NCI-H1105 treated with DMSO at 0.1 percent for 48 hours (cell line): ENCODE measurements at regions not wholly inside any gene's neighbourhood (a gene's known extent, or its start where the extent isn't known, plus 50 kb on each side); places are given as distances from the start of the nearest gene placed in this dataset.

ENCODE experiments used
- DNase-seq: peaks from one replicate; lab custom pipeline; 2025; lab: John Stamatoyannopoulos, UW

GRCh38 chr16:79370736-79371135 lies 229.8 kb downstream of the MAF start:
- DNase-seq = no peak

- no peak for DNase-seq
Measured at GRCh38 chr16:79369796-79370195, 230.7 kb downstream of the MAF start.

- DNase-seq = no peak
Measured at GRCh38 chr16:79367822-79368221, 232.7 kb downstream of the MAF start.

GRCh38 chr16:79366635-79367034 lies 233.9 kb downstream of the MAF start:
- no peak for DNase-seq

GRCh38 chr16:79365702-79366101 lies 234.8 kb downstream of the MAF start:
- DNase-seq = no peak

- DNase-seq = no peak
Measured at GRCh38 chr16:79363484-79363883, 237.1 kb downstream of the MAF start.

- no peak for DNase-seq
Measured at GRCh38 chr16:79363035-79363434, 237.5 kb downstream of the MAF start.

GRCh38 chr16:79362300-79362970 lies 238.1 kb downstream of the MAF start:
- DNase-seq = no peak

- no peak for DNase-seq
Measured at GRCh38 chr16:79361132-79361751, 239.3 kb downstream of the MAF start.

- no peak for DNase-seq
Measured at GRCh38 chr16:79360267-79360666, 240.3 kb downstream of the MAF start.

GRCh38 chr16:79359082-79359481 lies 241.5 kb downstream of the MAF start:
- no peak for DNase-seq

- DNase-seq = no peak
Measured at GRCh38 chr16:79358188-79358587, 242.3 kb downstream of the MAF start.

GRCh38 chr16:79355600-79356358 lies 244.8 kb downstream of the MAF start:
- DNase-seq = no peak

- DNase-seq = no peak
Measured at GRCh38 chr16:79351927-79352326, 248.6 kb downstream of the MAF start.

GRCh38 chr16:79349803-79350202 lies 250.7 kb downstream of the MAF start:
- no peak for DNase-seq

- no peak for DNase-seq
Measured at GRCh38 chr16:79348521-79349306, 251.8 kb downstream of the MAF start.

- DNase-seq = no peak
Measured at GRCh38 chr16:79347277-79347676, 253.3 kb downstream of the MAF start.

GRCh38 chr16:79339863-79340262 lies 260.7 kb downstream of the MAF start:
- peak; percentile 55 for DNase-seq

GRCh38 chr16:79337906-79338305 lies 262.6 kb downstream of the MAF start:
- no peak for DNase-seq

GRCh38 chr16:79336437-79337229 lies 263.9 kb downstream of the MAF start:
- no peak for DNase-seq

- no peak for DNase-seq
Measured at GRCh38 chr16:79334127-79334526, 266.4 kb downstream of the MAF start.

GRCh38 chr16:79331066-79331465 lies 269.5 kb downstream of the MAF start:
- DNase-seq = no peak
